ENCODE measurements at regions not wholly inside any gene's neighbourhood (a gene's known extent, or its start where the extent isn't known, plus 50 kb on each side); places are given as distances from the start of the nearest gene placed in this dataset.

DNA sequence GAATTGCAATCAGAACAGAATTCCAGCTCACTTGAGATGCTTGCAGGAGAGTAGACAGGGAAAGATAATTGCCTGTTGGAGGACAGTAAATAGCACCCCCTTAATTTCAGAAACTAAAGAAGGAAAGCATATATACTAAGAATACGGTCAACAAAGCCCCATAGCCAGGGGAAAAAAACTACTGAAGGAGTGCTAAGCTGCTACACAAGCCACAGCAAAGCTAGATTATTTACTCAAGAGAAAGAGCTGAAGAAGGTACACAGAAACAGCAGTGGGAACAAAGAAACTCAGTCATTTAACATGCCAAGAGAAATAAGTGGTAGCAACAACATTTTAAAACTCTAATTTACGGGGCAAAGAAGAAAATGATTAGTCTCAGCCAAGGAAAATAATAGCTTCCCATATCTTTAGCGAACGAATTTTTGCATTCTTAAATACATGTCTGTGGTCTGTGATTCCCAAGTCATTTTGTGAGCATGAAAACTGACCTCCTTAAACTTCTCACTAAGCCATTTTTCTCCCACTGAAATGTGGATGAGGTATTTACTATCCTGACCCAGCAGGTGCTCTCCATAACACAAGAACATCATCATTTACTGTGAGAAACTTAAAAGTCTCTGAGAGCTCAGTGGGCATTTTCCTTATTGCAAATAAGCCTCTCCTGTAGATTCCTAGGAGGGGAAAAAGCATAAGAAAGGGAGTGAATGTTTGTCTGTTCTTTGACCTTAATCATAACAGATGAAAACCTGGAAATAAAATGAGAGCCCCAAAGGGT lies 196.0 kb downstream of the PAX3 start:
- no peak for TF ChIP-seq POLR2A (IDR thresholded peaks at IDR 0.05)
- TF ChIP-seq, protein P1, sequence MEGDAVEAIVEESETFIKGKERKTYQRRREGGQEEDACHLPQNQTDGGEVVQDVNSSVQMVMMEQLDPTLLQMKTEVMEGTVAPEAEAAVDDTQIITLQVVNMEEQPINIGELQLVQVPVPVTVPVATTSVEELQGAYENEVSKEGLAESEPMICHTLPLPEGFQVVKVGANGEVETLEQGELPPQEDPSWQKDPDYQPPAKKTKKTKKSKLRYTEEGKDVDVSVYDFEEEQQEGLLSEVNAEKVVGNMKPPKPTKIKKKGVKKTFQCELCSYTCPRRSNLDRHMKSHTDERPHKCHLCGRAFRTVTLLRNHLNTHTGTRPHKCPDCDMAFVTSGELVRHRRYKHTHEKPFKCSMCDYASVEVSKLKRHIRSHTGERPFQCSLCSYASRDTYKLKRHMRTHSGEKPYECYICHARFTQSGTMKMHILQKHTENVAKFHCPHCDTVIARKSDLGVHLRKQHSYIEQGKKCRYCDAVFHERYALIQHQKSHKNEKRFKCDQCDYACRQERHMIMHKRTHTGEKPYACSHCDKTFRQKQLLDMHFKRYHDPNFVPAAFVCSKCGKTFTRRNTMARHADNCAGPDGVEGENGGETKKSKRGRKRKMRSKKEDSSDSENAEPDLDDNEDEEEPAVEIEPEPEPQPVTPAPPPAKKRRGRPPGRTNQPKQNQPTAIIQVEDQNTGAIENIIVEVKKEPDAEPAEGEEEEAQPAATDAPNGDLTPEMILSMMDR (IDR thresholded peaks at IDR 0.05): no peak
